ENCODE measurements at regions not wholly inside any gene's neighbourhood (a gene's known extent, or its start where the extent isn't known, plus 50 kb on each side); places are given as distances from the start of the nearest gene placed in this dataset.

- H2AFZ ChIP-seq (replicated peaks) = no peak overlapping the region
- Mint-ChIP-seq H3K9me3 (no peaks in the 10 kb centered on the region), H3K27ac (no peak overlapping the region), H3K4me3 (no peak overlapping the region), H3K4me1 (peaks cover 13% of the 10 kb centered on the region), H3K27me3 (ENCODE audit: insufficient read depth, low read depth) (peaks cover 2% of the 10 kb centered on the region), H3K36me3 (no peaks in the 10 kb centered on the region)
- no peaks in the 10 kb centered on the region for H3K27me3 ChIP-seq
- no peaks in the 10 kb centered on the region for H4K20me1 ChIP-seq (ENCODE audit: low read depth)
- no peaks in the 10 kb centered on the region for H3K79me2 ChIP-seq (ENCODE audit: low read depth)
- no peak overlapping the region for H3K4me2 ChIP-seq
- no peak overlapping the region for H3K4me3 ChIP-seq
- no peak overlapping the region for H3K27ac ChIP-seq
- H3K4me1 ChIP-seq = no peaks in the 10 kb centered on the region
- H3K9ac ChIP-seq = no peak overlapping the region
- H3K36me3 ChIP-seq = no peaks in the 10 kb centered on the region
- no peak for DNase-seq (ENCODE audit: low spot score)
- no peak for TF ChIP-seq EZH2 (IDR thresholded peaks at IDR 0.05)
- TF ChIP-seq EZH2phosphoT487 (IDR thresholded peaks at IDR 0.05) = no peak
- peak; percentile 43 for TF ChIP-seq CTCF (IDR thresholded peaks at IDR 0.05)
- H3F3A ChIP-seq (ENCODE audit: low read depth) = no peaks in the 10 kb centered on the region
- H3K9me3 ChIP-seq (ENCODE audit: low read depth) = no peaks in the 10 kb centered on the region
Measured at GRCh38 chr6:166772518-166772917, 145.5 kb upstream of the RPS6KA2 start.

DNA sequence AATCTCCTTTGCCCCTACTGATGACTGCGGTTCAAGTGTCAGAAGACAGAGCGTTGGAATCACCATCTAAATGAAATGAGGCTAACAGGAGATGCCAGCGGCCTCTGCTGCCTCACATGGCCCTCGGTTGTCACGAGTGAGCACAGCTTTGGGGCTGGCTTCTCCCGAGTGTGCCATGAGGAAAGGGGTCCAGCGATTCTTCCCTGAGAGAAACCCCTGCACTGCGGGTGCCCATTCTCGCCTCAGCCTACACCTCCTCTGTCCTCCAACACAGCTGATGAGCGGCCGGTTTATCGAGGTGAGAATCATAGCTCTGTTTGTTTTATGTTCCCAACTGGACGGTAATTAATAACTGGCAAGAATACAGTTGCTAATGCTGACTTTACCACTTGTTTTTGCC is 144.7 kb upstream of the RPS6KA2 start:
- Histone ChIP-seq H3K36me3 (no peaks in the 10 kb centered on the region), H3K4me1 (peaks cover 7% of the 10 kb centered on the region), H2AFZ (replicated peaks) (no peak overlapping the region), H3K9me3 (ENCODE audit: low read depth) (no peaks in the 10 kb centered on the region), H4K20me1 (ENCODE audit: low read depth) (no peaks in the 10 kb centered on the region), H3K4me2 (no peak overlapping the region), H3F3A (ENCODE audit: low read depth) (no peaks in the 10 kb centered on the region), H3K4me3 (no peak overlapping the region), H3K27me3 (no peaks in the 10 kb centered on the region), H3K79me2 (ENCODE audit: low read depth) (no peaks in the 10 kb centered on the region), H3K27ac (no peak overlapping the region), H3K9ac (no peak overlapping the region)
- Mint-ChIP-seq H3K27me3 (ENCODE audit: insufficient read depth, low read depth) (no peaks in the 10 kb centered on the region), H3K4me1 (peaks cover 20% of the 10 kb centered on the region), H3K27ac (no peak overlapping the region), H3K9me3 (no peaks in the 10 kb centered on the region), H3K4me3 (no peak overlapping the region), H3K36me3 (no peaks in the 10 kb centered on the region)
- DNase-seq (ENCODE audit: low spot score) = no peak
- no peak for TF ChIP-seq EZH2phosphoT487 (IDR thresholded peaks at IDR 0.05)
- TF ChIP-seq EZH2 (IDR thresholded peaks at IDR 0.05) = no peak
- TF ChIP-seq CTCF (IDR thresholded peaks at IDR 0.05) = no peak

- H3K4me3 Mint-ChIP-seq = no peak overlapping the region
- Histone ChIP-seq H3K36me3 (no peaks in the 10 kb centered on the region), H3K4me3 (no peak overlapping the region), H3K79me2 (ENCODE audit: low read depth) (no peaks in the 10 kb centered on the region), H2AFZ (replicated peaks) (no peak overlapping the region), H3K27me3 (no peaks in the 10 kb centered on the region), H4K20me1 (ENCODE audit: low read depth) (no peaks in the 10 kb centered on the region), H3F3A (ENCODE audit: low read depth) (no peaks in the 10 kb centered on the region), H3K4me1 (peaks cover 11% of the 10 kb centered on the region), H3K9ac (no peak overlapping the region), H3K4me2 (no peak overlapping the region), H3K27ac (no peak overlapping the region), H3K9me3 (ENCODE audit: low read depth) (no peaks in the 10 kb centered on the region)
- H3K27ac Mint-ChIP-seq = no peak overlapping the region
- TF ChIP-seq CTCF (IDR thresholded peaks at IDR 0.05) (no peak), EZH2 (IDR thresholded peaks at IDR 0.05) (no peak), EZH2phosphoT487 (IDR thresholded peaks at IDR 0.05) (no peak)
- no peaks in the 10 kb centered on the region for H3K27me3 Mint-ChIP-seq (ENCODE audit: insufficient read depth, low read depth)
- DNase-seq (ENCODE audit: low spot score) = no peak
- H3K4me1 Mint-ChIP-seq = peaks cover 25% of the 10 kb centered on the region
- no peaks in the 10 kb centered on the region for H3K36me3 Mint-ChIP-seq
- H3K9me3 Mint-ChIP-seq = no peaks in the 10 kb centered on the region
Measured at GRCh38 chr6:166770216-166771116, 143.4 kb upstream of the RPS6KA2 start.

All from neural progenitor cell (in vitro differentiated cells).